Urinary bladder (tissue), 3 donors: ENCODE measurements at regions not wholly inside any gene's neighbourhood (a gene's known extent, or its start where the extent isn't known, plus 50 kb on each side); places are given as distances from the start of the nearest gene placed in this dataset.

Experiments used
- DNase-seq: peaks from one replicate; pipeline ENCODE4 v3.0.0-alpha.2; 2015; ENCODE audit errors: extremely low spot score
- H3K27ac ChIP-seq: one replicate; pipeline ENCODE4 v1.5.1; 2013; ENCODE audit warnings: low read depth, mild to moderate bottlenecking, moderate library complexity
- H3K36me3 ChIP-seq: one replicate; pipeline ENCODE4 v1.6.1; 2013; ENCODE audit warnings: mild to moderate bottlenecking, moderate library complexity; ENCODE audit not compliant: insufficient read depth
- H3K4me1 ChIP-seq: one replicate; pipeline ENCODE4 v1.6.1; 2013; ENCODE audit warnings: mild to moderate bottlenecking, moderate library complexity; ENCODE audit not compliant: insufficient read depth
- H3K4me3 ChIP-seq: one replicate; pipeline ENCODE4 v1.5.1; 2013; ENCODE audit warnings: low read depth, low read length
- WGBS: extraction: QIAGEN DNeasy Blood & Tissue Kit; methylation state at CpG from one replicate; pipeline ENCODE4 v1.1.7; 2013; 5-methylcytosine and 5-hydroxymethylcytosine counted together
- donor health status: healthy with polysubstance abuse.
- donor health status: healthy.

DNA sequence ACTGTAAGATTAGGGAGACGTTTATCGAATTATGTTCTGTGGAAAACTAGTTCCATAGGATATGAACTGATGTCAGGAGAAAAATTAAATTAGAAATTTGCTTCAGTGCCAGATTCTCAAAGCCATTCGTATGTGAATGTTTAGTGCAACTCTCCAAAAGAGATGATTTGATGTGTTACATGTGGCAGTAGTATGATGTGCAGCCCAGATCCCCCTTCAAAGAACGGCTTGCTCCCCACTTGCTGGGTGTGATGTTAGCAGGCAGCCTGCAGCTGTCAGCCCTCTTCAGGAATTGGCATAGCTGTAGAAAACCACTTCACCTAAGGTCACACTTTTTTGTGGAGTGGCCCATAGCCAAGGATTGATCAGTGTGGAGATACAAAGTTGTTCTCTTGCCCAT is 127.0 kb upstream of the CCDC54 start:
- no peak for DNase-seq
- Histone ChIP-seq H3K4me1 (no peaks in the 10 kb centered on the region), H3K27ac (no peak overlapping the region), H3K36me3 (no peaks in the 10 kb centered on the region), H3K4me3 (no peak overlapping the region)
- WGBS: 75% methylated on average over 4 of the region's 4 CpGs

DNA sequence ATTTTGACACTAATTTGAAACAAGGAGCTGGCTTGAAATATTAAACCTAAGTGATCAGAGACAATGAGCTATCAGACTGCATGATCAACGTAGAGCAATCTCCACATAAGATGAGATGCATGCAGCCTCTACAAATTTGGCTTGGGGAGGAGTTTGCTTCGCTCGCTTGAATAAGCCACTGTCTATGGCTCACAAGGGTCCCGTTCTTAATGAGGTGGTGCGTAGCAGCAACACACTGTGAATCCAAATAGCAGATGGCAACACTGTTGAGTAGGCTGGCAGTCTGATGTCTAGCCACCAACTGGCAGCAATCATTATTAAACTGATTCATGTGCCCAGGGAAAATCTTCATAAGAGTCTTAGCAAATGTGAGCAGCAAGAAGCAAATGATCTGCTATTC is 125.4 kb upstream of the CCDC54 start:
- Histone ChIP-seq H3K36me3 (no peaks in the 10 kb centered on the region), H3K4me1 (no peaks in the 10 kb centered on the region), H3K4me3 (no peak overlapping the region), H3K27ac (no peak overlapping the region)
- WGBS: 90% methylated on average over 5 of the region's 5 CpGs
- no peak for DNase-seq

DNA sequence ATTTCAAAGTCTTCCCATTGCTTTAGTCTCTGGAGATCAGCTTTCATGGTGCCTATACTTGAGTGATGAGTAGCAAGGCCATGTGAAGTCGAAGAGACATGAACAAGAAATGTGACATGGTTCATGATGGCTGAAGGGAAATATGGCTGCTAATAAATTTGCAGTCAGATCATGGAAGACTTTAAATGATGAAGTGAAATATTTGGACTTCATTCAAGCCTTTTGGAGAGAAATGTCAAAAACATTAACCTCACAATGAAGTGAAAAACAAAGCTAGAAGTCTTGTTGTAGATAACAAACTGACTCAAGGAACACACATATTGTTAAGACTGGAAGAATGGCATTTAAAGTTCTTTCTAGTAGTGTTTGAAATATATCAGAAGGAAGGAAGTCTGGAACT is 120.3 kb upstream of the CCDC54 start:
- Histone ChIP-seq H3K27ac (no peak overlapping the region), H3K4me3 (no peak overlapping the region), H3K36me3 (no peaks in the 10 kb centered on the region), H3K4me1 (no peaks in the 10 kb centered on the region)
- DNase-seq: no peak
- WGBS: 1% methylated on average over 1 of the region's 1 CpG

DNA sequence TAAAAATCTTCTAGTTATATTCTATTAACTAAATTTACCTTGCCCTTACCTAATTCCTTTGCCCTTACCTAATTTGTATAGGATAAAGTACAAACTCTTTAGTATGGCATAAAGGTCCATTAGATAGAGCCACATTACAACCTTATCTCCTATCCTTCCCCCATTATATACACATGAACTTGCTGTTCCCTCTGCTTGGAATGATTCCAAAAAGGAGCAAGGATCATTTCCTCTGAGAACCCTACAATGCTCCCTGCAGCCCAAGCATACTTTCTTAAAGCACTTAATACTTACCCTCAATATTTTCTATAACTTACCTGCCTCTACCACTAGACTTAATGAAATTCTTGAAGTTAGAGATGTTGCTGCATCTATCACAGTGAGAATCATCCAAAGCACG is 118.9 kb upstream of the CCDC54 start:
- DNase-seq: no peak
- no peaks in the 10 kb centered on the region for H3K4me1 ChIP-seq
- H3K4me3 ChIP-seq: no peak overlapping the region
- 85% methylated on average over 1 of the region's 1 CpG for whole genome bisulfite sequencing
- no peaks in the 10 kb centered on the region for H3K36me3 ChIP-seq
- H3K27ac ChIP-seq: no peak overlapping the region

DNA sequence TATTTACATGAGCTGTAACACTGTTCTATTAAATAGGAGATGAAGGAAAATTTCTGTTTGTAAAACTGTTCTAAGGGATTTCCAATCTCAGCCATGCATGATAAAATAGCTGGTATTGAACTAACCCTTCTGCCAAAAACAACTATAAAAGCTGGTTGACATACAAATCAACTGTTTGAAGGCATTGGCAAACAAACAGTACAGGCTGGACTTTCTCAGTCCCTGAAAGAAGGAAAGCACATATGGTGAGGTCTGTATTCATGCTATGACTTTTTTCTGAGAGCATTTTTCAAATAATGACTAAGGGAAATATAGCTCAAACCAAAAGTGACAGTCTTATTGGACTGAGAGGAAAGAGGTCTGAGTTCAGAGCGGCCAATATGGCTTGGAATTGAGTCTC is 117.0 kb upstream of the CCDC54 start:
- H3K4me3 ChIP-seq: no peak overlapping the region
- no peak for DNase-seq
- no peaks in the 10 kb centered on the region for H3K4me1 ChIP-seq
- peak overlapping the region; percentile 23 for H3K27ac ChIP-seq
- WGBS: 77% methylated on average over 1 of the region's 1 CpG
- H3K36me3 ChIP-seq: no peaks in the 10 kb centered on the region

DNA sequence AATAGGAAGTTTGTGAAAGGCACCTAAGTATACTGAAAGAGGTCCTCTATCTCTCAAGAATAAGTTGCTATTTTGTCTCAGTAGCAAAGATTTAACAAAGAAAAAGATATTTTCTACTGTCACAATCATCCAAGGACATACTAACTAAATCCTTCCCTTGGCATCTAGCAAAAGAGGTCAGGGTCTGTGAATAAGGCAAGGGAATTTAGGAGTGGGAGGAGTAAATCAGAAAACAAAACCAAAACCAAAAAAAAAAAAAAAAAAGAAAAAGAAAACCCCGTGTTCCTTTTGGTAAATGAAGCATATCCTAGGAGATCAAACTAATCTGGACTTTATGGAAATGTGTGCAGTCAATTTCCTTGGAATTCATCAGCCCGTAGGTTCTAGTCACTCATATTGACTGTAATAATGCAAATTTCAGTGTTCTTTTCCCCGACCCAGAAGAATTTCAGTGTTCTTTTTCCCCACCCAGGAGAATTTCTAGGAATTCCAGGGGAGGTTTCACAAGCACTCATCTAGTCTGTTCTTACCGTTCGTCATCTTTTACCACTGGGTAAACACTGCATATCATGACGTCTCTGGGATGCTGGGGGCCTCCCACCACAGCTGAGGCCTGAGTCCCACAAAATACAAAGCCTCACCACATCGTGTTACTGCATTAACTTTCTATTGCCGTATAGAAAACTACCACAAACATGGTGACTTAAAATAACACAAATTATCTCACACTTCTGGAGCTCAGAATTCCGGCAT is 113.8 kb upstream of the CCDC54 start:
- no peaks in the 10 kb centered on the region for H3K4me1 ChIP-seq
- no peak for DNase-seq
- H3K36me3 ChIP-seq: no peaks in the 10 kb centered on the region
- 59% methylated on average over 9 of the region's 9 CpGs for WGBS
- peak overlapping the region; percentile 29 for H3K4me3 ChIP-seq
- H3K27ac ChIP-seq: no peak overlapping the region

DNA sequence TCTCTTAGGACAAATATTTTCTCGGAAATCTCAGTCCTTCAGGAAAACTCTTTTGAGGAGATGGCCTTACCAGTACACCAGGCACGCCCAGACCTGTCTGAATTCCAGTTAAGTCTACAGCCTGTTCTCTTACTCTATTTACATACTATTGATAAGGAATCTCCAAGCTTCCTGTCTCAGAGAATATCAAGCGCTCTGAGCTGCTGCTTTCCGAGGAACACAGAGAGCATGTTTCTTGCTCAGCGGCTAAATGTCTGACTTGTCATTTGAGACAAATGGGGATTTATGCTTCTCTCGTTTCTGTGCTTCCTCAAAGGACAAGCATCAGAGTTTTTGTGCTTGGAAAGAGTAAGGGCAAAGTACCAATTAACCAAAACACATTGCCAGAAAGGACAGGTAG is 112.4 kb upstream of the CCDC54 start:
- H3K36me3 ChIP-seq: no peaks in the 10 kb centered on the region
- WGBS: 49% methylated on average over 6 of the region's 6 CpGs
- peak; percentile 36 for DNase-seq

DNA sequence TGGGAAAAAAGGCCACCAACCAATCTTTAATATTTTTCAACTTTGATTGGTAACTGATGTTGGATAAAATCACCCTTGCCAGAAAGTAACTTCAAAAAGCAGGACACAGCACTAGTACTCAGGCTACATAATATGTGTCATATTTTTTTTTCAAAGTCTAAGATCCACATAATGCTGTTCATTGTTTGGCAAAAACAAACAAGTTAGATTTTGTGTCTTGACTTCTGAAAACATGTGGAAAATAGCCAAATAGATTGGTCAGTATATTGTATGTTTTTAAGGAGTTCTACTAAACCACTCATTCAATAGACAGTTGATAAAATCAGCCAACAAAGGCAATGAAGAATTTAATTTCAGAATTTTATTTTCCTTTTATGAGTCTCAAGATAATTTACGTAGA is 111.7 kb upstream of the CCDC54 start:
- DNase-seq: no peak

More for the DNA sequence above, 112.4 kb upstream of the CCDC54 start:
- no peak overlapping the region for H3K27ac ChIP-seq
- no peak overlapping the region for H3K4me3 ChIP-seq
- no peaks in the 10 kb centered on the region for H3K4me1 ChIP-seq

DNA sequence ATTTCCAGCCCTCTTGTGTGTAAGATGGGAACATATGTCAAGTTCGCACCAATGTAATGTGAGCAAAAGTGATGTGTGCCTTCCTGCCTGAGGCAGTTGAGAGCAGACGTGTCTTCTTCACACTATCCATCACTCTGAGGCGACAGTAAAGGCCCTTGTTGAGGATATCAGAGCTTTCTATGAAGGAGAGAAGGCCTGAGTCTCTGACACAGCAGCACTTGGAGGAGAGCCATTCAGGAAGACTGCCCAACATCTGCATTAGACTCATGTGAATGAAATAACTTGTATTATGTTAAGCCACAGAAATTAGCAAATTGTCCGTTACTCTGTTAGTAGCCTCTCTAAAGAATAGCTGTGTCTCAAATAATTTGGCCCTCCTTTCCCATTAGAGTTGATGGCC is 108.8 kb upstream of the CCDC54 start:
- no peak for DNase-seq
- no peak overlapping the region for H3K27ac ChIP-seq
- no peak overlapping the region for H3K4me3 ChIP-seq
- no peaks in the 10 kb centered on the region for H3K4me1 ChIP-seq
- WGBS: 91% methylated on average over 4 of the region's 4 CpGs
- H3K36me3 ChIP-seq: no peaks in the 10 kb centered on the region

More for the DNA sequence above, 111.7 kb upstream of the CCDC54 start:
- Histone ChIP-seq H3K27ac (no peak overlapping the region), H3K4me3 (no peak overlapping the region), H3K4me1 (no peaks in the 10 kb centered on the region), H3K36me3 (no peaks in the 10 kb centered on the region)
- WGBS: 88% methylated on average over 1 of the region's 1 CpG

DNA sequence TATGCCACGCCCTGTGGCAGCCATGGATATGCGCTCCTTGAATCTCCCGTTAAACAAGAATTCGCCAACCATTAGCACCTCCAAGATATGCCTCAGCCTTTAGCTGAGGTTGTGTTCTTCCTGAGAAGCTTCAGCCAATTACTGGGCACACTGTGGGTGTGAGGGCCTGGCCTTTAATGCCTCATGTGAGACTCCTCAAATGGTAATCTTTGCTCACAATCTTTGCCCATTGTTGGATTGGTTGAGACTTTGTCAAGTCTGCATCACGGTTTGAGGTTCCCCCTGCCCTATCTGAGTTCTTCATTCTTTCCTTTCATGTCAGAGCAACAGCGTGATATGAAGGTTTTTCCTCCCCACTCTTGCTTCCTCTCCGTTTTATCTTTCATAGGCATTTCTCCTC is 108.1 kb upstream of the CCDC54 start:
- no peaks in the 10 kb centered on the region for H3K36me3 ChIP-seq
- no peak for DNase-seq
- H3K27ac ChIP-seq: no peak overlapping the region
- 88% methylated on average over 7 of the region's 7 CpGs for WGBS
- no peaks in the 10 kb centered on the region for H3K4me1 ChIP-seq
- no peak overlapping the region for H3K4me3 ChIP-seq

DNA sequence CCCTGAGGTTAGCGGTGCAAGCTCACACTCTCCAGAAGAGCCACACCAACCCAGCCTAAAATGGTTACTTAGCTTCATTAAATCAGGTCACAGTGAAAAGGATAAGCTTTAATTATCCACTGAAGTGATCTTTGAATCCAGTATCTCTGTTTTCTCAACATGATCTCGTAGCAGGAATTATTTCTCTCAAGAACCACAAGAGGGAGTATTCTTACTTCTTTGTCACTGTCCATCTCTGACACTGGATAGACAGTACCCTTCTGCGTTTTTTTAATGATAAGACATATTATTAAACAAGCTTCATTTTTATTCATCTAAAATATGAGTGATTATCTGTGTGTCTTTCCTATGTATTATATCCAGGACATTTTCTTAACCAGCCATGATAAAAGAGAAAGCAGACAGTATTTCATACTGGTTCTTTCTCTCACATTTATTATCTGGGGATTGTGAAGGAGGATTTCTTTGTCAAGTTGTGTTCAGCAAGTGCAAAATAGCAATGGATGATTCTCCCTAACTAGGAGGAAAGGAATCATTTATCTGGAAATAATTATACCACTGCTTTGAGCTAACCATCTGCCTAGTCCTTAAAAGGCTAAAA is 105.4 kb upstream of the CCDC54 start:
- Histone ChIP-seq H3K4me1 (no peaks in the 10 kb centered on the region), H3K4me3 (no peak overlapping the region), H3K36me3 (no peaks in the 10 kb centered on the region), H3K27ac (no peak overlapping the region)
- no peak for DNase-seq
- WGBS: 13% methylated on average over 3 of the region's 3 CpGs

DNA sequence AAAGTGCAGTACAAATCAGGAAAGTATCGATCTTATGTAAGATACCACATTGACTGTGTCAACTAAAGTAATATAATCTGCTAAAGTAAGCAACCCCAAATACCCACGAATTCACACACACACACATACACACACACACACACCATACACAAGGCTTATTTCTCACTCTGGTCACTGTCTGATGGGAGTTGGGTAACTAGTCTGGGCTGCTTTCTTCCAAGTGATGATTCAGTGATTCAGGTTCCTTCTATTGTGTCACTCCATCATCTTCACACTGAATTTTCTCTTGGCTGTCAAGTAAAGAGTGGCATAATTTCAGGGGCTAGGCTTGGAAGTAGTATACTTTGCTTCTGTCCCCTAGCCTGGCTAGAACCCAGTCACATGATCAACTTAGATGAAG is 104.8 kb upstream of the CCDC54 start:
- H3K4me3 ChIP-seq: no peak overlapping the region
- H3K4me1 ChIP-seq: no peaks in the 10 kb centered on the region
- no peak overlapping the region for H3K27ac ChIP-seq
- WGBS: 89% methylated on average over 2 of the region's 2 CpGs
- DNase-seq: no peak
- no peaks in the 10 kb centered on the region for H3K36me3 ChIP-seq

DNA sequence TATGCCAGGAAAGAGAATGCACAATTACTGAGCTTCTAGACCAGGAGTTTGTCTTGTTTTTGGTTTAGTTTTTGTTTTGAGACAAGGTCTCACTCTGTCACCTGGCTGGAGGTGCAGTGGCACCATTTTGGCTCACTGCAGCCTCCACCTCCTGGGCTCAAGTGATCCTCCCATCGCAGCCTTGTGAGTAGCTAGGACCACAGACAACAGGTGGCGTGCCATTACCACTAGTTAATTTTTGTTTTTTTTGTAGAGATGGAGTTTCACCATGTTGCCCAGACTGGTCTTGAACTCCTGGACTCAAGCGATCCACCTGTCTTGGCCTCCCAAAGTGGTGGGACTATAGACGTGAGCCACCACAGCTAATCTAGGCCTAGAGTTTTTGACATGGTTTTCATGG is 104.4 kb upstream of the CCDC54 start:
- WGBS: 88% methylated on average over 4 of the region's 4 CpGs
- DNase-seq: no peak
- H3K36me3 ChIP-seq: no peaks in the 10 kb centered on the region
- H3K4me1 ChIP-seq: no peaks in the 10 kb centered on the region
- H3K27ac ChIP-seq: no peak overlapping the region
- no peak overlapping the region for H3K4me3 ChIP-seq

DNA sequence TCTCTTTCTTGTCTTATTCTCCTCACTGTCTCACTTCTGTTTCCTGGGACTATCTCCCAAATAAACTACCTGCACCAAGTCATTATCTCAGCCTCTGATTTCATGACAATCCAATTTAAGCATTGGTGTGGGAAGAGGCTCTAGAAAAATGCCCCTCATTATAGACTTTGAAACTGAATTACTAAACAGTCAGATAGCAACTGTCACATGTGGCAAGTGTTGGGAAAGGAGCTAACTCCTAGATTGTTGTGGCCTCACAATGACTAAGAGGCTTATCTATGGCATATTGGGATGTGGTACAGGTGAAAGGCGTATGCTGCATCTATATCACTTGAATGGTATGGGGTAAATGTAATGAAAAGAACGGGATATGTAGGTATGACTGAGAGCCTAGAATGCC is 103.5 kb upstream of the CCDC54 start:
- Histone ChIP-seq H3K4me3 (no peak overlapping the region), H3K4me1 (no peaks in the 10 kb centered on the region), H3K36me3 (no peaks in the 10 kb centered on the region), H3K27ac (no peak overlapping the region)
- 95% methylated on average over 2 of the region's 2 CpGs for WGBS
- no peak for DNase-seq
